Uterus (tissue), 3 donors: ENCODE measurements at regions not wholly inside any gene's neighbourhood (a gene's known extent, or its start where the extent isn't known, plus 50 kb on each side); places are given as distances from the start of the nearest gene placed in this dataset.

Experiments
- DNase-seq, 2 donors: peaks; one replicate each; pipeline ENCODE4 v3.0.0-alpha.2; 2019 to 2020
- H3K27ac ChIP-seq, 2 donors: fragments of 200-600 bp; sonication (generic); 1 replicate in 1 of 2; 2 replicates in 1 of 2; pipeline ENCODE4 v1.5.1; 2016 to 2018
- H3K27me3 ChIP-seq, 2 donors: fragments of 200-600 bp; sonication (generic); one replicate each; pipeline ENCODE4 v1.5.1; 2018 to 2019; ENCODE audit warnings: control low read depth in 1 of 2
- H3K36me3 ChIP-seq, 2 donors: fragments of 200-600 bp; sonication (generic); one replicate each; pipeline ENCODE4 v1.5.1; 2019; ENCODE audit warnings: control low read depth in 1 of 2
- H3K4me1 ChIP-seq, 2 donors: fragments of 200-600 bp; sonication (generic); one replicate each; pipeline ENCODE4 v1.5.1; 2018 to 2019; ENCODE audit warnings: control low read depth in 1 of 2
- H3K4me3 ChIP-seq, 2 donors: fragments of 200-600 bp; sonication (generic); 1 replicate in 1 of 2; 2 replicates in 1 of 2; pipeline ENCODE4 v1.5.1; 2018 to 2019; ENCODE audit warnings: mild to moderate bottlenecking in 1 of 2
- H3K9me3 ChIP-seq, 2 donors: fragments of 200-600 bp; sonication (generic); one replicate each; pipeline ENCODE4 v1.5.1; 2019; ENCODE audit warnings: control low read depth in 1 of 2
- CTCF ChIP-seq, 4 experiments: fragments of 200-600 bp in 2 of 4; fragments of 450-650 bp in 2 of 4; sonication (generic) in 2 of 4; IDR thresholded peaks; one replicate each; pipeline ENCODE4 v1.5.1; 2016 to 2019; ENCODE audit warnings: antibody characterized with exemption in 4 of 4, mild to moderate bottlenecking in 2 of 4, moderate library complexity in 1 of 4
- POLR2A ChIP-seq, 2 donors: fragments of 450-650 bp; IDR thresholded peaks; one replicate each; pipeline ENCODE4 v1.6.1; 2016; ENCODE audit warnings: antibody characterized with exemption in 2 of 2, mild to moderate bottlenecking in 1 of 2, moderate library complexity in 1 of 2
- intact Hi-C: fragments of 100-400 bp; cut with DNase I; formaldehyde crosslinking; loops from one replicate; pipeline ENCODE4 v1.15.1; 2023; ENCODE audit warnings: low total_unique reads
- donor health status: DM: yes; HTN: yes; CAD: no.

- intact Hi-C loops, result no loop called here
- no peak overlapping the region for H3K27ac ChIP-seq
- H3K36me3 ChIP-seq, result no peaks in the 10 kb centered on the region
- peaks cover 0 to 5% of the 10 kb centered on the region in 2 donors for H3K27me3 ChIP-seq
- DNase-seq, result no peak
- H3K4me1 ChIP-seq, result no peaks in the 10 kb centered on the region
- no peak overlapping the region for H3K4me3 ChIP-seq
- no peaks in the 10 kb centered on the region for H3K9me3 ChIP-seq
- TF ChIP-seq POLR2A (IDR thresholded peaks at IDR 0.05), result no peak
- peak; percentile 41 to 66 (median 54) for TF ChIP-seq CTCF (IDR thresholded peaks at IDR 0.05)
Measured at GRCh38 chr19:30649934-30650614, 277.9 kb downstream of the ZNF536 start.

DNA sequence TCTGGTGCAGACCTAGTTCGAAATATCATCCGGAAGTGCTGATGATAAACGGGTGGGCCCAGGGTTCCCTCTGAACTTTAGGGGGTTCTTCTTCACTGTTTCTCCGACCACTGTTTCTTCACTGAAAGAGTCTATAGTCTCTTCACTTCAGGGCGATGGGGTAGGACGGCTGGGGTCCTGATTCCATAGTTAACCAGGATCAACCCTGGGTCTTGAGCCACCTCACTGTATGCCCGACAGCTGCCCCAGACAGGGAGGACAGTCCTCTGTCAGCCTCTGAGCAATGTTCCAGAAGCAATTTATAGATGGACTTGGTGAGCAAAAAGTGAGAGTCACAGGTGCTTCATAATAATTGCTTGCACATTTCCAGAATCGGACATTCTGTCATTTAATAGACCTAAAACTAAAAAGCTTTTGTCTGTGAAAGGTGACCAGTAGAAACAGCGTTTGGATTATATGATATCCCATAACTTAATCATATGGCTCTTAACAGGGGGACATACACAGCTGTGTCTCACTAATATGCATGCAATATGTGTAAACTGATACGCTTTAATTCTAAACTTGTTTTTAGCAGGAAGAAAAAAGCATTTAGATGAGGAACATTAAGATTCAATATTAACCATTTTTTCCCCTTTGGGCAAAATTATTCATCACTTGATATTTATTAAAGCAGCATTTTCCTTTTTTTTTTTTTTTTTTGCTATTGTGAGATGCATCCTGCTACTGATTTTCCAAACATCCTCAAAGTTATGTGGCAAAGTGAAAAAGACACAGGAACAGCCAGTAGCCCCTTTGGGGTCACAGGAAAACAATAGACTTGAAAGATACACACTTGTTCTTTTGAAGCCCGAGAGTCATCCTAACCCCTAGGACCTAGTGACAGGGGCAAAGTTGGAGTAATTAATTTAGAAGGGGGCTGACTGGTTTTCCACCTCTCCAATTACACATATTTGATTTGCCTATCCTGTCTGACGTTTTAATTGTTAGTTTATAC is 277.0 kb downstream of the ZNF536 start:
- H3K9me3 ChIP-seq, result no peaks in the 10 kb centered on the region
- no peak for DNase-seq
- H3K27ac ChIP-seq, result no peak overlapping the region
- peaks cover 0 to 5% of the 10 kb centered on the region in 2 donors for H3K27me3 ChIP-seq
- H3K4me3 ChIP-seq, result no peak overlapping the region
- TF ChIP-seq CTCF (IDR thresholded peaks at IDR 0.05) (no peak), POLR2A (IDR thresholded peaks at IDR 0.05) (no peak)
- H3K36me3 ChIP-seq, result no peaks in the 10 kb centered on the region
- intact Hi-C loops, result no loop called here
- H3K4me1 ChIP-seq, result no peaks in the 10 kb centered on the region

DNA sequence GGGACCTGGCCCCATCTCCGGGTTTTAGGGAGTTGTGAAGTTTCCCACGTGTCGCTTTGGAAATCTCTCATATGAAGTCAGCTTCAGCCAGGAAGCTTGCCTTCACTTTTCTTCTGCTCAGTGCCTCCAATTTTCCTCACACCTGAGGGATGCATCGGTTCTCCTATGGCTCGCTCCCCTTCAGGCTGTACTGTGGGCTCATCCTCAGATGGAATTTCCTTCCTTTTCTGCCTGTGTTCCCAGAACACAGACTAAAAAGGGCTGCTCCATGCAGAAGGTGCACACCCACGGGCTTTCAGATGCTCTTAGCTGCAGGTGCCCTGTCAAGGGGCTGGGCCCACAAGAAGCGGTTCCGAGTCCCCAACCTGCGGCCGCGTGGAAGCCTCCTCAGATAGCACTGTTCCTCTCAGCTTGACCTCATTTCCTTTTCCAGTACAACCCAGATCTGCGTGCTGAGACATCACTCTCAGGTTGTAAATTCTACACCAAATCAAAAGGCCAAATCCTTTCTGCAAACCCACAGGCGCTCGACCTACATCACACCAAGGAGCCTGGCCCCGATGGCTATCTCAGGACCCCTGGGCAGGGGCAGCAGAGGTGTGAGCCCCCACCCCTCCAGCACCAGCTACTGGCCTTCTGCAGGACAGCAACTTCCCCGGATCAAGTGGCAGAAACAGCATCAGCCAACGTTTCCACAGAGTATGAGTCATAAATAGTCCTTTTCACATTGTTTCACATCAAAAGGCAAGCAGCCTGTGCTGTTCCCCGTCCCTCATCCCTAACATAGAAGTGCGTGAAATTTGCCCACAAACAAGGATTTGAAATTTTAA is 275.9 kb downstream of the ZNF536 start:
- no peaks in the 10 kb centered on the region for H3K9me3 ChIP-seq
- no peaks in the 10 kb centered on the region for H3K4me1 ChIP-seq
- no peak for DNase-seq
- H3K4me3 ChIP-seq, result no peak overlapping the region
- no peak overlapping the region for H3K27ac ChIP-seq
- TF ChIP-seq CTCF (IDR thresholded peaks at IDR 0.05) (no peak), POLR2A (IDR thresholded peaks at IDR 0.05) (no peak)
- peaks cover 0 to 5% of the 10 kb centered on the region in 2 donors for H3K27me3 ChIP-seq
- H3K36me3 ChIP-seq, result no peaks in the 10 kb centered on the region
- intact Hi-C loops, result no loop called here

DNA sequence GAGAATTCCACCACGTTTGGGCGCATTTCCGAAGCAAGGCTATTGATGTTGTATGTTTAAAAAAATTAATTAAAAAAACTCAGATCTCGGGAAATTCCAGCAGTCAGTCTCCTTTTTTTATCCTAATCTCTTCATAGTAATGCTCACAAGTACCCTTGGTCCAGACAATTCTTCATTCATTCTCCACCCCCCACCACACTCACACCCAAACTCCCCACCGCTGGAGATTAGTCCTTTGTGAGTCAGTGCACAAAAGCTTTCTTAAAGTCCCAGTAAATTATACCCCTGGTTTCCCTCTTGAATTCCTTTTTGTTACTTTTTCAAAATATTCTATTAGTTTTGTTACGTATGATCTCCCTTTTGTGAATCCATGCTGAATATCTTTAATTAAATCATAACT is 274.6 kb downstream of the ZNF536 start:
- no peaks in the 10 kb centered on the region for H3K4me1 ChIP-seq
- no peak for TF ChIP-seq CTCF (IDR thresholded peaks at IDR 0.05)
- TF ChIP-seq POLR2A (IDR thresholded peaks at IDR 0.05), result no peak
- intact Hi-C loops, result no loop called here

More for the DNA sequence above, 274.6 kb downstream of the ZNF536 start:
- no peak overlapping the region for H3K27ac ChIP-seq
- peaks cover 0 to 5% of the 10 kb centered on the region in 2 donors for H3K27me3 ChIP-seq
- no peaks in the 10 kb centered on the region for H3K36me3 ChIP-seq
- no peaks in the 10 kb centered on the region for H3K9me3 ChIP-seq
- no peak overlapping the region for H3K4me3 ChIP-seq
- DNase-seq, result no peak
